ENCODE measurements at regions not wholly inside any gene's neighbourhood (a gene's known extent, or its start where the extent isn't known, plus 50 kb on each side); places are given as distances from the start of the nearest gene placed in this dataset.

- TF ChIP-seq POLR2A (IDR thresholded peaks at IDR 0.05) = no peak
- TF ChIP-seq CTCF (IDR thresholded peaks at IDR 0.05) = no peak
- no peak for TF ChIP-seq EP300 (IDR thresholded peaks at IDR 0.05)
These were observed 745.3 kb upstream of the ZEB2 start for GRCh38 chr2:145265244-145265643.
